ENCODE measurements at regions not wholly inside any gene's neighbourhood (a gene's known extent, or its start where the extent isn't known, plus 50 kb on each side); places are given as distances from the start of the nearest gene placed in this dataset.

DNA sequence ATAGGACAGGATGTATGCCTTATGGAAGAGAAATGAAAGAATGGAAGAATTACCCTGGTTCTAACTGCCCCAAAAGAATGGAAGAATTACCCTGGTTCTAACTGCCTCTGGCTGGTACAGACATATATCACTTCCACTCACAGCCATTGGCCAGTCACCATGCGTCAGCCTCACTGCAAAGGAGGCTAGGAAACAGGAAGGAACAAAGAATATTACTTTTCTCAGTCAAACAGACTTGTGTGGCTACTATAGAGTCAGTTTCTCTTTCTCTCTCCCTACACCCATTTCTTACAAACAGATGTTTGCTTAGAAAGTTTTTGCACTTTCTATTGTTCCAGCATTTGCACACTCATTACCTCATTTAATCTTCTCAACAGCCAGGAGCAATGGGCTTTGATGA lies 1111.1 kb upstream of the KLHL29 start:
- TF ChIP-seq ZNF274 (IDR thresholded peaks at IDR 0.05; ENCODE audit: low read depth, low read length) (no peak), SUZ12 (IDR thresholded peaks at IDR 0.05; ENCODE audit: extremely low read depth, insufficient read depth, insufficient read length) (no peak)
